WTC11 (cell line): ENCODE measurements at regions not wholly inside any gene's neighbourhood (a gene's known extent, or its start where the extent isn't known, plus 50 kb on each side); places are given as distances from the start of the nearest gene placed in this dataset.

Experiments
- ARID4B ChIP-seq: sonication (generic); formaldehyde crosslinking; IDR thresholded peaks from 2 replicates; pipeline ENCODE4 v1.8.0; 2023; ENCODE audit warnings: missing genetic modification reagents, mild to moderate bottlenecking, borderline replicate concordance
- CREB1 ChIP-seq: sonication (generic); formaldehyde crosslinking; IDR thresholded peaks from 2 replicates; pipeline ENCODE4 v1.8.0; 2023; ENCODE audit warnings: mild to moderate bottlenecking, missing genetic modification reagents
- CREM ChIP-seq: sonication (generic); formaldehyde crosslinking; IDR thresholded peaks from 2 replicates; pipeline ENCODE4 v1.8.1; 2022; ENCODE audit warnings: mild to moderate bottlenecking, missing genetic modification reagents, moderate library complexity
- ELF4 ChIP-seq: sonication (generic); formaldehyde crosslinking; IDR thresholded peaks from 2 replicates; pipeline ENCODE4 v1.8.1; 2022; ENCODE audit warnings: low read depth, mild to moderate bottlenecking, moderate library complexity, missing genetic modification reagents
- NR2C2 ChIP-seq: sonication (generic); formaldehyde crosslinking; IDR thresholded peaks from 2 replicates; pipeline ENCODE4 v1.8.0; 2022; ENCODE audit warnings: mild to moderate bottlenecking, missing genetic modification reagents
- TP53 ChIP-seq: sonication (generic); formaldehyde crosslinking; IDR thresholded peaks from 2 replicates; pipeline ENCODE4 v1.8.1; 2023; ENCODE audit warnings: mild to moderate bottlenecking, missing genetic modification reagents
- ZNF263 ChIP-seq: sonication (generic); formaldehyde crosslinking; IDR thresholded peaks from 2 replicates; pipeline ENCODE4 v1.8.1; 2022; ENCODE audit warnings: low read depth, mild to moderate bottlenecking, moderate library complexity, missing genetic modification reagents
- TF ChIP-seq, protein P1 (sequence below): sonication (generic); formaldehyde crosslinking; IDR thresholded peaks from 2 replicates; pipeline ENCODE4 v1.8.1; 2022; ENCODE audit warnings: low read depth, mild to moderate bottlenecking, moderate library complexity, missing genetic modification reagents, borderline replicate concordance
- TF ChIP-seq, protein P2 (sequence below): fragments of 200-600 bp; IDR thresholded peaks from 2 replicates; pipeline ENCODE4 v1.8.0; 2022; ENCODE audit warnings: antibody characterized with exemption
- TF ChIP-seq, protein P3 (sequence below): fragments of 250-450 bp; sonication (Bioruptor Pico); IDR thresholded peaks from 2 replicates; pipeline ENCODE4 v1.9.0; 2021; ENCODE audit warnings: moderate library complexity, mild to moderate bottlenecking, inconsistent platforms, borderline replicate concordance
- TF ChIP-seq, protein P4 (sequence below): sonication (generic); formaldehyde crosslinking; IDR thresholded peaks from 2 replicates; pipeline ENCODE4 v1.8.0; 2022; ENCODE audit warnings: mild to moderate bottlenecking, missing genetic modification reagents

- TF ChIP-seq, protein P1, sequence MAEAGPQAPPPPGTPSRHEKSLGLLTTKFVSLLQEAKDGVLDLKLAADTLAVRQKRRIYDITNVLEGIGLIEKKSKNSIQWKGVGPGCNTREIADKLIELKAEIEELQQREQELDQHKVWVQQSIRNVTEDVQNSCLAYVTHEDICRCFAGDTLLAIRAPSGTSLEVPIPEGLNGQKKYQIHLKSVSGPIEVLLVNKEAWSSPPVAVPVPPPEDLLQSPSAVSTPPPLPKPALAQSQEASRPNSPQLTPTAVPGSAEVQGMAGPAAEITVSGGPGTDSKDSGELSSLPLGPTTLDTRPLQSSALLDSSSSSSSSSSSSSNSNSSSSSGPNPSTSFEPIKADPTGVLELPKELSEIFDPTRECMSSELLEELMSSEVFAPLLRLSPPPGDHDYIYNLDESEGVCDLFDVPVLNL (CRISPR knock-in tag): no peak
- TF ChIP-seq ELF4 (CRISPR knock-in tag) (no peak), NR2C2 (CRISPR knock-in tag) (no peak), CREM (CRISPR knock-in tag) (no peak), CREB1 (CRISPR knock-in tag) (no peak), TP53 (CRISPR knock-in tag) (no peak), ARID4B (CRISPR knock-in tag) (no peak), ZNF263 (CRISPR knock-in tag) (no peak)
- TF ChIP-seq, protein P2, sequence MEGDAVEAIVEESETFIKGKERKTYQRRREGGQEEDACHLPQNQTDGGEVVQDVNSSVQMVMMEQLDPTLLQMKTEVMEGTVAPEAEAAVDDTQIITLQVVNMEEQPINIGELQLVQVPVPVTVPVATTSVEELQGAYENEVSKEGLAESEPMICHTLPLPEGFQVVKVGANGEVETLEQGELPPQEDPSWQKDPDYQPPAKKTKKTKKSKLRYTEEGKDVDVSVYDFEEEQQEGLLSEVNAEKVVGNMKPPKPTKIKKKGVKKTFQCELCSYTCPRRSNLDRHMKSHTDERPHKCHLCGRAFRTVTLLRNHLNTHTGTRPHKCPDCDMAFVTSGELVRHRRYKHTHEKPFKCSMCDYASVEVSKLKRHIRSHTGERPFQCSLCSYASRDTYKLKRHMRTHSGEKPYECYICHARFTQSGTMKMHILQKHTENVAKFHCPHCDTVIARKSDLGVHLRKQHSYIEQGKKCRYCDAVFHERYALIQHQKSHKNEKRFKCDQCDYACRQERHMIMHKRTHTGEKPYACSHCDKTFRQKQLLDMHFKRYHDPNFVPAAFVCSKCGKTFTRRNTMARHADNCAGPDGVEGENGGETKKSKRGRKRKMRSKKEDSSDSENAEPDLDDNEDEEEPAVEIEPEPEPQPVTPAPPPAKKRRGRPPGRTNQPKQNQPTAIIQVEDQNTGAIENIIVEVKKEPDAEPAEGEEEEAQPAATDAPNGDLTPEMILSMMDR: no peak
- TF ChIP-seq, protein P3, sequence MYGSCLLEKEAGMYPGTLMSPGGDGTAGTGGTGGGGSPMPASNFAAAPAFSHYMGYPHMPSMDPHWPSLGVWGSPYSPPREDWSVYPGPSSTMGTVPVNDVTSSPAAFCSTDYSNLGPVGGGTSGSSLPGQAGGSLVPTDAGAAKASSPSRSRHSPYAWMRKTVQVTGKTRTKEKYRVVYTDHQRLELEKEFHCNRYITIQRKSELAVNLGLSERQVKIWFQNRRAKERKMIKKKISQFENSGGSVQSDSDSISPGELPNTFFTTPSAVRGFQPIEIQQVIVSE (CRISPR knock-in tag): no peak
- TF ChIP-seq, protein P4, sequence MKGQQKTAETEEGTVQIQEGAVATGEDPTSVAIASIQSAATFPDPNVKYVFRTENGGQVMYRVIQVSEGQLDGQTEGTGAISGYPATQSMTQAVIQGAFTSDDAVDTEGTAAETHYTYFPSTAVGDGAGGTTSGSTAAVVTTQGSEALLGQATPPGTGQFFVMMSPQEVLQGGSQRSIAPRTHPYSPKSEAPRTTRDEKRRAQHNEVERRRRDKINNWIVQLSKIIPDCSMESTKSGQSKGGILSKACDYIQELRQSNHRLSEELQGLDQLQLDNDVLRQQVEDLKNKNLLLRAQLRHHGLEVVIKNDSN (CRISPR knock-in tag): no peak
Observed at GRCh38 chrX:124493984-124494383, 147.6 kb downstream of the SH2D1A start.
